ENCODE measurements at regions not wholly inside any gene's neighbourhood (a gene's known extent, or its start where the extent isn't known, plus 50 kb on each side); places are given as distances from the start of the nearest gene placed in this dataset.

DNA sequence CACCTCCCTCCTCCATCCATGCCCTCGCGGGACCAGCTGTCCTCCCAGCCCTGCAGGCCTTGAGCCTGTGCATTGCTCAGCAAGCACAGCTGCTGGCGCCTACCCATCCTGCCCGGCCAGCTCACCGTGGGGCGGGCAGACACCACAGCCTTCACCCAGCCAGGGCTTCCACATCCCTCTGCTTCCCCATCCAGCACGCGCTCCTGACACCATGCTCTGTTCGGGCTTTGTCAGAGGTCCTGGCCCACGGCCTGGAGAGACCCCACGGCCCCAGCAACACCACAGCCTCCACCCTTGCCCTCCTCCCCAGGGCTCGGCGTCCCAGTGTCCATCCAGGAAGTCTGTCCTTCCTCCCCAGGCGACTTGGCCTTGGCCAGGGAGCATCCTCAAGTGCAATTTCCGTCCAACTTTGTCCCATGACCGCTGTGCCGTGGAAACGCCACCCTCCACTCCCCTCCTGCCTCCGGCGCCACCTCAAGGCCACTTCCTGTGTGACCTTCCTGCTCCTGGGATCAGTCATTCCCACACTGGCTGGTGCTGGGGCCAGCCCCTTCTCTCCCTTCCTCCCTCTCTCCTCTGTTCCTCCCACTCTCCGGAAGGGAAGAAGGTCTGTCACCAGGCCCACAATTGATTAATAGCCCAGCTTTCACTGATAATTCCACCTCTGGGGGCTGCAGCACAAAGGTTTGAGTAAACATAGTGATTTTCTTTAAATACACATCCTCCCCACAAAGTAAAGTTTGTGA is 71.5 kb upstream of the SMNDC1 start:
- no peak for DNase-seq

DNA sequence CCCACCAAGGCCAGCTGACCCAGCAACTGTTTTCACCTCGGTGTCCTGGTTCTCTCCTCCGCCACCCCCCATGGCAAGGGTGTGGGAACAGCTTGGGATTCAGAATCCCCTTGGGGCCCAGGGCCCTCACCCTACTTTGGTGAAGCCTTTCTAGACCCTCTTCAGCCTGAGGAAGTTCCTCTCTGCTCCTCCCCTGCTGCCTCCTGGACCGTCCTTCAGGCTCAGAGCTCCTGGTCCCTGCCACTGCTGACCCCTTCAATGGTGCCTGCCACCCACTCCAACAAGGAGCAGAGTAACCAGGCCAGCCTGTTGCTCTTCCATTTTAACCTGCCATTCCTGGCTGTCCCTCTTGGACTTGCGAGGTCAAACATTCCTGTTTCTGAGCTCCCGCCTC is 72.0 kb upstream of the SMNDC1 start:
- no peak for DNase-seq

DNA sequence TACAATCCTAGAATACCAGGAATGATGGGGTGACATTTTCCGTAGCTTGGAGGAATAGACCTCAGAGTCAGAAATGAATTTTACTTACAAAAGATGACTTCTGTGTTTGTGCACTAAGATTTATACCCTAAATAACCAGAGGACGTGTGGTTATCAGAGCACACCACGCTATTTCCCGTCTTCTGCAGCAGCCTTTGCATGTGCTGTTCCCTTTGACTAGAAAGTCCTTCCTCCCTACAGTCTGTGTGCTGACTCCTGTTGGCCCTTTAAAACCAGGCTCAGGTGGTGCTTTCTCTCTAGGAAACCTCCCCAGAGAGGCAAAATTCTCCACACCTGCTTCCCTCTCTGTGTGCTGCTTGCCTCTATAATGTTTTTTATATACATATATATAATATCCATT is 73.3 kb upstream of the SMNDC1 start:
- DNase-seq, result no peak

DNA sequence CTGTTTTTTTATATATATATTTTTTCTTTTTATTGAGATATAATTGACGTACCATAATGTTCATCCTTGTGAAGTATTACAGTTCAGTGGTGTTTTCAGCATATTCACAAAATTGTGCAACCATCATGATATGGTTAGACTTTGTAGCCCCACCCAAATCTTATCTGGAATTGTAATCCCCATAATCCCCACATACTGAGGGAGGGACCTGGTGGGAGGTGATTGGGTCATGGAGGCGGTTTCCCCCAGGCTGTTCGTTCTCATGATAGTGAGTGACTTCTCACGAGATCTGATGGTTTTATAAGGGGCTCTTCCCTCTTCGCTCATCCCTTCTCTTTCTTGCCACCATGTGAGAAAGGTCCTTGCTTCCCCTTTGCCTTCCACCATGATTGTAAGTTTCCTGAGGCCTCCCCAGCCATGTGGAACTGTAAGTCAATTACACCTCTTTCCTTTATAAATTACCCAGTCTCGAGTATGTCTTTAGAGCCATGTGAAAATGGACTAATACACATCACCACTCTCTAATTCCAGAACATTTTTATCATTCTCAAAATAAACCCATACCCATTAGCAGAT is 73.9 kb upstream of the SMNDC1 start:
- no peak for DNase-seq

DNA sequence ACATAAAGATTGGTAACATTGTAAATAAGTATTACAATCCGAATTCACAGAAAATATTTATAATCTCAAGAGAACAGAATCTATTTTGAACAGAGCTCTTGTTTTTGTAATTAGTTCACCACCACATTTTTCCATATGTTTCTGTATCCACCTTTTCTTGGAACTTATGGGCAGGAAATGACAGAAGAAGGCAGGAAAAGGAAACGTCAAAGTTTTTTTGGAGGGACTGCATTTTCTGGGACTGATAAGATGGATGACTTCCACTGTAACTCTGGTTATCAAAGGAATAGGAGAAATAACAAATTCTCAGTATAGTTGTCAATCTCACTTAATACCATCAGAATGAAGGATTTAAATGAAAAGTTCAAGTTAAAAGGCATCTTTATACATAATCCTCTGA is 75.1 kb upstream of the SMNDC1 start:
- no peak for DNase-seq

DNA sequence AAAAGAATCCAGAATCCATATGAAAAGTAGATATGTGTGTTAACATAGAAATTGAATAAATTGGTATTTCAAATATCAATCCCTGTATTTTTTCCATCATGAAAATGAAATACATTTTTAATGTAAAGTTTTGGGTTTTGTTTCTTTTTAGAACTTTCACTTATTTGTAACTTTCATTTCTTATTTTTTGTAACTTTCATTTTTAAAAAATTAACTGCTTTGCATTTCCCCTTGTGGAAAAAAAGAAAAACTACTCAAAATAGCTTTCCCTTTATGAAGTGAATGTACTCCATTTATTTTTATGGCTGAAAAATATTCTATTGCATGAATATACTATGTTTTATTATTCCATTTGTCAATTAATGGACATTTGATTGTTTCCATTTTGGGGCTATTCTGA is 75.6 kb upstream of the SMNDC1 start:
- no peak for DNase-seq

DNA sequence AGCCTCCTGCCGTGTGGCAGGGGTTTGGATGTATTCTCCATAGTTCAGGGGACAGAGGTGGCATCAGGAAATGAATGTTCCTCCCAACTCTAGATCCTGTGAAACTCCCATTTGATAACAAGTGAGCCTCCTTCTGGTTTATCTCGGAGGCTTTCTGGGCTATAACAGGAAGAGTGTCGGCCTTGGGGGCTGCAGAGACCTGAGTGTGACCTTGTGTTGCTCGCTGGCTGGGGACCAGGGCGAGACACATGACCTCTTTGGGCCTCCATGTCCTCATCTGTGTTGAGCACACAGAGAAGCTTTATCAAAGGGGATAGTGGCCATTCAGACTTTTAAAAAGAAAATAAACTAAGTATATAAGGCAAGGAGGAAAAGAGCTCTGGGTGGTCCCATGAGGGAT is 78.0 kb upstream of the SMNDC1 start:
- DNase-seq, result no peak

DNA sequence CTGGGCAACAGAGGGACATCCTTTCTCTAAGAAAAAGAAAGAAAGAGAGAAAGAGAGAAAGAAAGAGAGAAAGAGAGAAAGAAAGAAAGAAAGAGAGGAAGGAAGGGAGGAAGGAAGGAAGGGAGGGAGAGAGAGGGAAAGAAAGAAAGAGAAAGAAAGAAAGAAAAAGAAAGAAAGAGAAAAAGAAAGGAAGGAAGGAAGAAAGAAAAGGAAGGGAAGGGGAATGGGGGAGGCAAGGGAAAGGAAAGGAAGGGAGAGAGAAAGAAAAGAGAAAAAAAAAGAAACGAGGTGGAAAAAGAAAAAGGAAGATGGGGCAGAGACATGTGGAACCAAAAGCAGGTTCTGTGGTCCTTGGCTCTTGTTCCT is 82.9 kb upstream of the SMNDC1 start:
- DNase-seq, result no peak

DNA sequence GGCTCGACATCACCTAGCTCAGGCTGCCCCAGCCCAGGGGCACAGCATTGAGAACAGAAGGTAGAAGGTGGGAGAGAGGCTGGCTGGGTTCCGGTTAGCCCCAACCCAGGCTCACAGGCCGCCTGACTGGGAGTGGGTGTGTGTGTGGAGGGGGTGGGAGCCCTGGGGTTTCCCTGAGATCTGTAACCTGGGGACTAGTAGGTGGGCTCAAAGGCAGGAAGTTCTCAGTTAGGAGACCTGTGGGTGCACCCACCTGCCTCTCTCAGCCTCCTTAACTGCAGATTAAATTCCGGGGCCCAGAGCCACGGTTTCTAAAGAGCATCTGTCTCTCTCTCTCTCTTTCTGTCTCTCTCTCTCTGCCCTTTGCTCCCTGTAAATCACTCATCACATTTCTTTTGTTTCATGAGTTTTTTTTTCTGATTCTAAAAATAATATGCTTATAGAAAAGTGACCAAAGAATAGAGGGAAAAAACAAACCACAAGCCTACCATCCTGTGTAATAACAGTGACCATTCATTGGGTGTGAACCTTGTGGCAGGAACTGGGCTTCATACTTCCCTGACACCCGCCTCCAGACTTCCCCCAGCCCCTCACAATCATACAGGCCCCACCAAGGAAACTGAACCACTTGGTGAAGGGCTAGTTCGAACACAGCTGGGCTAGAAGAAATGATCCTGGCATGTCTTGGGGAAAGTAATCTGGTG is 83.4 kb upstream of the SMNDC1 start:
- DNase-seq, result no peak

DNA sequence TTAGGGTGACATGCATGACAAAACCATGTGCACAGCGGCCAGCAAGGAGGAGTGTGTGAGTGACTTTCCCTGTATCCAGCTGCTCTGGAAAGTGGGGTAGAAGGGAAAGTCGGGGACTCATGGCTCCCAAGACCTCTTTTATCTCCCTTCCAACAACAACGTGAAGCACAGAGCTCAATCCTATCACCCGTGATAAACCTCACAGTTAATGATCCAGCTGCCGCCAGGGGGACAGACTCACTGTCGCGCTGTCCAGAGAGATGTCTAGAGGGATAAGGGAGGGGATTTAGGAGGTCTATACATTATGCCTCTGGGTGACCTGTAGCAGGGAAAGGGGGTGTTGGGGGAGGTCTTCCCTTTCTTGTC is 84.0 kb upstream of the SMNDC1 start:
- no peak for DNase-seq

DNA sequence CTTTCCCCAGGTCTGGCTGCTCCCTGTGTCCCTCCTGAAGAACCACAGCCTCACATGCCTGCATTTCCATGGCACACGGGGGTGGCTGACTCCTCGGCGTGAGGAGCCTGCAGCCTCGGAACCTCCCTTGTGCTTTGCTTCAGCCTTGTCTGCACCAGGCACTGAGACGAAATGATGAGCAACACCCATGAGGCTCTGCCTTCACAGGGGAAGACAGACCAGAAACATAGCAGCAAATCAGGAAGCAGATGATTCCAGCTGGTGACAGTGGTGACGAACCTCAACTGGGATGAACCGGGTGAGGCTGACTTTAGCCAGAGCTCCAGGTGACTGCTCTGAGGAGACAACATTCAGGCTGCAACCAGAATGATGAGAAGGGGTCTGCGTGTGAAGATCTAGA is 84.5 kb upstream of the SMNDC1 start:
- no peak for DNase-seq

DNA sequence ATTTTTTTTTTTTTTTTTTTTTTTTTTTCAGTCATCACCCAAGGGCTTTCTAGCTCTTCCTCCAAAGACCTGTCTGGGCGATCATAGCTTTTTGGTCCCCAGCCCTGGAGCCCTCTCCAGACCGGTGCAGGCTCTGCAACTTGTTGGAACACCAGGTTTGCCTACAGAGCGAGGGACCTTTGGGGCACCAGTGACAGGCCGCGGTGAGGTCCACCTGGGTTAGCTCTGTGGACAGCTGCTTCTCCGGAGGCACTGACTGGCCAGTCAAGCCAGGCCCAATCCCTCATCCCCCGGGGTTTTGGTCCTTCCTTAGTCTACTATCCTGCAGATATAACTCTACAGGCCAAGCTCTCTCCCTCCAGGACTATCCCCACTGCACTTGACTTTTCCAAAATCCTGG is 86.8 kb upstream of the SMNDC1 start:
- DNase-seq, result no peak

DNA sequence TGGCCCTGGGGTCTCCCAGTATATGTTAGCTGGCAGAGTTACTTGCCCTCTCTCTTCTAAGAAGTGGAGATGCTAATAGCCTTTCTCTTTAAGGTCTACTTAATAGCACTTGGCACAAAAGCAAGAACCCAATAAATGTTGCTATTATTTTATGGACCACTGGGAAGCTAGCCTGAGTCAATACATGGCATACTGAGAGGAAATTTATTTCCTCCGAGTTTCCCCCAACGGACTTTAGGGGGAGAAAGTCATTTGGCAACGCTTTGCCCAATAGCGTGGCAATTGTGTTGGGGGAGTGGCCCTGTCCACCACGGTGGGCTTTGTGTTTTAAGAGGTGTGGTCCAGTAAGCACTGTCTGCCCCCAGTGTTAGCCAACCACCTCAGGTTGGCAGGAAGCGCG is 87.4 kb upstream of the SMNDC1 start:
- DNase-seq, result no peak

DNA sequence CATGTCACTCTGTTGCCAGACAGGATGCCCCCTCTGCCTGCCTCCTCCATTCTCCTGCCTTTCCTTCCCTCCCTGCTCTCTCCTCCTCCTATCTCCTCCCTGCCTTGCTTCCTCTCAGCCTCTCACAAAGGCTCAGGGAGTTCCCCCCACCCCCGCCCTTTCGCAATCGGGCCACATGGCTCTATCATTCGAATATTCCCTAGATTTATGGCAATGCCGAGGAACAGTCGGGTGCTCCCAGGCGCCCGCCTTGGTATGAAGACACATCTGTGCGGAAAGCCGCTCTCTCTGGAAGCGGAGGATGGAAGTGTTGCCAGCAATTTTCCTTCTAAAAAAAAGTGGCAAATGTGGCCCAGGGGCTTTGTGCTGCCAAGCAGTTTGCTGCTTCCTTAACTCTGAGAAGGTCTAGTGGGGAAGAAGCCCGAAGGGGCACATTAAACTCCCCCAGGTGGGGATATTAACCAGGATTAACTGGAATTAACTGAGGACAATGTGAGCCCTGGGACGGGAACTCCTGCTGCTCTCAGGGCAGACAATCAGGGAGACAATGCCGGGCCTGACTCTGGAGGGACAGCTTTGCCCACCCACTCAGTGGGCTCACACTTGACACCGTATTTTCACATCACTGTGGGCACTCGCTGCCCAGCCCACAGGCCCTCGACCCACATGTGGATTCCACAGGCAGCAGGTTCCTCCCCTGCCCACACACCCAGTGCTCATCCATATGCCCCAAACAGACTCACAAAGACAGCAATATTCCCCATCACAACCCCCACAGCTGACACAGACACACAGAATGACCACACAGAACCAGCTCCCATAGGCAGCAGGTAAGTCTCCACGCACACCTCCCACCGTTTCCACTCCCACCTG is 88.4 kb upstream of the SMNDC1 start:
- DNase-seq, result no peak

DNA sequence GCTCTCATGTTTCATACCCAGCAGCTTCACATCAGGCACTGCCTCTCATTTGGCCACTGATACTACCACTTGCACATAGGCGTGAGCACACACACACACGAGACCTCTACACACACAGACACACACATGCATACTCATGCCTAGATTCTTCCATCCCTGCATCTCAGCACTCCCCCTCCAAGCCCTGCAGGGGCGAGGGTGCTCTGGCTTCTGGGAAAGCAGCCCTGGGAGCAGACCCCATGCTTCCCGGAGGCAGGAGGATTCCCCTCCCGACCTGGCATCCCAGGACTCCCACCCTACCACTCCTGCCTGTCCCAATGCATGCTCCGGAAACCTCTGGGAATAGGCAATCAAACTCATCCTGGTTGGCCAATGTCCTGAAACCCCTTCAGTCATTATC is 89.1 kb upstream of the SMNDC1 start:
- no peak for DNase-seq

DNA sequence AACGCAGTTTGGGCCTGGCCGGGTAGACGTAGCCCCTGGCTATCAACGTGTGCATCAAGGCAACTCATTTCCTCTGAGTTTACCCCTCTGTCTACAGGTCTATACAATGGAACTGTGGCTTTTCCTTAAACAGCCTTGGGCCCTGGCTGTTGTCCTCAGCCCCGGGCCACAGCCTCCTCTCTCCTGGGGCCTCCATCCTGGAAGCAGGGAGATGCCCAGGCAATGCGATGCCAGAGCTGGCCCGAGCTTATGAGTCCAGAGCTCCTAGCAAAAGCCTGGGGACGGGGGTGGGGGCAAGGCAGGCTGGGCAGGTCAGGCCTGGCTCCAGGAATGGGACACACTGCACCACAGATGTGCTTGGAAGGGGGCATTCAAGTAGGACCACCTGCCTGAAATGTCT is 89.6 kb upstream of the SMNDC1 start:
- no peak for DNase-seq

DNA sequence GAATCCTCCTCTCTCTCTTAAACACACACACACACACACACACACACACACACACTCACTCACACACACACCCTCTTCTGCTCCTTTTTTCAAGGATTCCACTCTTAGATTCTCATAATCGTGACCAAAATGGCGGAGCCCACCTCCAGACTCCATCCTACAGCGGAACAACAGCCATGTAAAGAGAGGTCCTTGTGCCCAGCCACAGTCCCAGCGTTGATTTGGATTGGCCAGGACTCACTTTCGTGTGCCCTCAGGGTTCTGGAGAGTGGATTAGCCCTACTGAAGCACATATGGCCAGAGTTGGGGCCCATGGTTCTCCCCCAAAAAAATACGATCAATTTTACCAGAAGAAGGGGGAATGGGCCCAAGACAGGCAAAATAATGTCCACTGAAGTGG is 90.2 kb upstream of the SMNDC1 start:
- DNase-seq, result no peak

DNA sequence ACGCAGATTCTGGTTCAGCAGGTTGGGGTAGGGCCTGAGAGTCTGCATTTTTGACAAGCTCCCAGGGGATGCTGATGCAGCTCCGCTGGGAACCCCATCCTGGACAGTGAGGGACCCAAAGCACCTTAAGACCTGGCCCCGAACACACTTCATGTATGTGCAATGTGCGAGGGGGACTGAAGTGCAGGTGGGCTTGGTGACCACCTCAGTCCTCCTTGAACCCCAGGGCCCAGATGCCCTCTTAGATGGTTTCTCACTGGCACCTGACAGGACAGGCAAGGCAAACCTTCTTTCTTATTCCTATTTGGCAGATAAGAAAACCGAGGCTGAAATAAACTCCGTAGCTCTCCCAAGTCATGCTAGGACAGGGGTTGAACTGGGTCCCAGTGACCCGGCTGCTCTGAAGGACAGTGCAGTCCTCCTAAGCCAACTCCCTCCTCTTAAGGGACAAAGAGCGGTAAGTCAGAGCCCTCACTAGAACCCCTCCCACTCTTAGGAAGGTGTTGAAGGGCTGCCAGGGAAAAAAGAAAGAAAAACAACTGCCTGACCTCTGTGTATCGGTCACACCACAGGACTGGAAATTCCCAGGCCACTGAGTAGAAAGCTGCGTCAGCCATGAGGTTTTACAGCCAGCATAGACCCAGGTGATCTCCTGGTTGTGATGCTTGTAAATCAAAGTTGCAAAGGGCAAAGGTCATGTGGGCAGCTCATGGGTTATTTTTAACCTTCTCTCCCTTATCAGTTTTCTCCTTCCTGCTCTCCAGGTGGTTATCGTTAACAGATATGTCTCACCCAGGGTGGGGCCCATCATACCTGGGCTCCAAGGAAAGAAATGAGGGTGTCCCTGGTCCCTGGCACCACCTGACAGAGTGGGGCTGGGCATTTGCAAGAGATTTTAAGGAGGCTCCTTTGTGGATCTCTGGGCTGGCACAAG is 90.9 kb upstream of the SMNDC1 start:
- DNase-seq, result no peak

DNA sequence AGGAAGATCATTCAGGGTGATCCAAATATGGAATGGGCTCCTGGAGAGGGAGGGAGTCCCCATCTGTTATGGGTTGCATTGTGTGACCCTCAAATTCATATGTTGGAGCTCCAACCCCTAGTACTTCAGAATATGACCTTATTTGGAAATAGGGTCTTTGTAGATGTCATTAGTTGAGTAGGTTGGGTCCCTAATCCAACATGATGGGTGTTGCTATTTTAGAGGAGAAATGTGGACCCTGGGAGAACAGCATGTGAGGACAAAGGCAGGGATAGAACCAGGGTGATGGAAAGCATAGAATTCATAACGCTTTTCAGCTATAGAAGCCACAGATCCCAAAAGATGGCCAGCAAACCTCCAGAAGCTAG is 91.5 kb upstream of the SMNDC1 start:
- no peak for DNase-seq

DNA sequence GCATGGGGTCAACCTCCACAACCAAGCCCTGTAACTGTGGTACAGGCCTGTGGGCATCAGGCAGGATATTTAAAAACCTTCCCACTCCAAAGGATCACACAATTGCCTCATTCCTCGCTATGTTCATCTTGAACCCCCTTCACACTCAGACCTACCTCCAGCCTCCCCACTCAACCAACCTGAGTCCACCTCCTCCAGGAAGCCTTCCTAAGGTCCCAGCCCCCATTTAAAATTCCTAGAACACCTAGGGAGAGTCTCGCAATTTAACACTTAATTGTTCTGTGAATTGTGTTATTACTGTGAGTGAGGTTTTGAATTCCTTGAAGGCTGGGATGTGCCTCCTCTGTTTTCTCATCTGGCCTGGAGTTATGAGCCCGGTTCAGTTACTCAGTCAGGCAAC is 93.1 kb upstream of the SMNDC1 start:
- no peak for DNase-seq

DNA sequence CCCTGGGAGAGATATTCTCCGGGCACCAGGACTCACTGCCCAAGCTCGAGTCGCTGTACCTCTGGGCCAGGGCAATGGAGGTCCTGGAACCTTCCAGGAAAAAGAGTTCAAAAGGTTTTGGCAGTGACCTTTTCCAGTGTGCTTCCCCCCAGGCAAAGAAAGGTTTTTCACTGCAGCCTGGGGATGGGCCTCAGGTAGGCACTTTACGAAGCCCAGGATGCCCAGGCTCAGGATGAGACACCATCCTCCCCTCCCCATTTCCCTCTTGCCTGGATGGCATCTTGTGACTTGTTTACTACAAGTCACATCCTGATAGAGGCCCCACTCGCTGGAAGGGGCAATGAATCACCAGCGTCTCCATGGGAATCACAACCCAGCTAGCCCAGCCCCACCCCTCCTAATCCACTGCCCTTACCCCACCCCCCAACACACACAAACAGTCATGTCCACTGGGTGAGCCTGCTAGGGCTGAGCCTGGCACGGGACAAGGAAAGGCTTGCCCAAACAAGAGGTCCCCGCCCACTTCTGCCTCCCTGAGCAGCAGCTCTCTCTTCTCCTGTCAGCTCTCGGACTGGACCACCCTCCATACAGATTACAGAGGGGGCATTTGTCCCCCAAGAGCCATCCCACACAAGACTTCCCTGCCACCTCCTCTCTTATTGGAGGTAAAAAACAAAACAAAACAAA is 93.8 kb upstream of the SMNDC1 start:
- no peak for DNase-seq
